ENCODE measurements at regions not wholly inside any gene's neighbourhood (a gene's known extent, or its start where the extent isn't known, plus 50 kb on each side); places are given as distances from the start of the nearest gene placed in this dataset.

GRCh38 chr11:96905663-96906062 lies 515.9 kb downstream of the JRKL start:
- H3F3A ChIP-seq (ENCODE audit: insufficient read depth, low read length) = no peaks in the 10 kb centered on the region
- H3K79me2 ChIP-seq (ENCODE audit: insufficient read depth, low read length) = no peaks in the 10 kb centered on the region
- no peaks in the 10 kb centered on the region for H3K9me2 ChIP-seq (ENCODE audit: low read depth, low read length)
- no peaks in the 10 kb centered on the region for H4K20me1 ChIP-seq (ENCODE audit: insufficient read depth, low read length)
- TF ChIP-seq CTCF (IDR thresholded peaks at IDR 0.05; ENCODE audit: low read length) = no peak
- no peak for TF ChIP-seq EZH2 (IDR thresholded peaks at IDR 0.05; ENCODE audit: borderline replicate concordance, low read length)
- H3K36me3 ChIP-seq (ENCODE audit: insufficient read depth, low read length) = no peaks in the 10 kb centered on the region
- no peak overlapping the region for H3K4me3 ChIP-seq (ENCODE audit: low read depth, low read length, poor library complexity, severe bottlenecking)
- no peaks in the 10 kb centered on the region for H3K27me3 ChIP-seq (ENCODE audit: insufficient read depth, low read length)
- H3K27ac ChIP-seq (ENCODE audit: low read depth, low read length, poor library complexity, severe bottlenecking) = no peak overlapping the region
- H3K9ac ChIP-seq (ENCODE audit: low read length) = no peak overlapping the region
- no peak overlapping the region for H2AFZ ChIP-seq (ENCODE audit: low read length)
- no peak overlapping the region for H3K4me2 ChIP-seq (ENCODE audit: low read length)
- no peaks in the 10 kb centered on the region for H3K9me3 ChIP-seq (ENCODE audit: low read length)
- no peaks in the 10 kb centered on the region for H3K4me1 ChIP-seq (ENCODE audit: insufficient read depth, low read length, severe bottlenecking)

DNA sequence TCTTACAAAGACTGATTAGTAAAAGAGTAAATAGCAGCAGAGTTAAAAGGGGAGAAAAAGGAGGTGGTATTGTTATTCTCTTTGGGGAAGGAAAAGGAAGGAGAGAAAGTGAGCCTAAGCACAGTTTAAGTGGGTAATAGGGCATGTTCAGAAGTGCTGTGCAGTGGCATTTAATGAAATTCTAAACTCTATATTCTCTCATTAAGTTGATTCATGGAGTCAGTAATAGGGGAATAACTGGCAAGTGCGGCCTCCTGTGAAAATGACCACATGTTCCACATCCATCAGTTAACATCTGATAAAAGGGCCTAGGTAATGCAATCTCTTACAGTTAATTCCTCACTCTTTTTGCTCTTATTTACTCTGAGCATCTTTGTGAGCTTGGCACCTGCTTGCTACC lies 516.7 kb downstream of the JRKL start:
- H2AFZ ChIP-seq (ENCODE audit: low read length) = no peak overlapping the region
- no peaks in the 10 kb centered on the region for H3K9me2 ChIP-seq (ENCODE audit: low read depth, low read length)
- H3K36me3 ChIP-seq (ENCODE audit: insufficient read depth, low read length) = no peaks in the 10 kb centered on the region
- H3K79me2 ChIP-seq (ENCODE audit: insufficient read depth, low read length) = no peaks in the 10 kb centered on the region
- TF ChIP-seq CTCF (IDR thresholded peaks at IDR 0.05; ENCODE audit: low read length) (no peak), EZH2 (IDR thresholded peaks at IDR 0.05; ENCODE audit: borderline replicate concordance, low read length) (no peak)
- H3K27me3 ChIP-seq (ENCODE audit: insufficient read depth, low read length) = no peaks in the 10 kb centered on the region
- no peaks in the 10 kb centered on the region for H3K9me3 ChIP-seq (ENCODE audit: low read length)
- H3K9ac ChIP-seq (ENCODE audit: low read length) = no peak overlapping the region
- no peaks in the 10 kb centered on the region for H4K20me1 ChIP-seq (ENCODE audit: insufficient read depth, low read length)
- H3K4me1 ChIP-seq (ENCODE audit: insufficient read depth, low read length, severe bottlenecking) = no peaks in the 10 kb centered on the region
- no peaks in the 10 kb centered on the region for H3F3A ChIP-seq (ENCODE audit: insufficient read depth, low read length)
- no peak overlapping the region for H3K4me3 ChIP-seq (ENCODE audit: low read depth, low read length, poor library complexity, severe bottlenecking)
- H3K4me2 ChIP-seq (ENCODE audit: low read length) = no peak overlapping the region
- H3K27ac ChIP-seq (ENCODE audit: low read depth, low read length, poor library complexity, severe bottlenecking) = no peak overlapping the region

GRCh38 chr11:96925862-96926261 lies 536.0 kb downstream of the JRKL start:
- Histone ChIP-seq H3K9me2 (ENCODE audit: low read depth, low read length) (no peaks in the 10 kb centered on the region), H3K4me2 (ENCODE audit: low read length) (no peak overlapping the region), H2AFZ (ENCODE audit: low read length) (no peak overlapping the region), H3K9me3 (ENCODE audit: low read length) (no peaks in the 10 kb centered on the region), H3K9ac (ENCODE audit: low read length) (no peak overlapping the region), H3K27ac (ENCODE audit: low read depth, low read length, poor library complexity, severe bottlenecking) (no peak overlapping the region), H3F3A (ENCODE audit: insufficient read depth, low read length) (no peaks in the 10 kb centered on the region), H4K20me1 (ENCODE audit: insufficient read depth, low read length) (no peaks in the 10 kb centered on the region), H3K4me3 (ENCODE audit: low read depth, low read length, poor library complexity, severe bottlenecking) (no peak overlapping the region), H3K36me3 (ENCODE audit: insufficient read depth, low read length) (no peaks in the 10 kb centered on the region), H3K79me2 (ENCODE audit: insufficient read depth, low read length) (0 out of 2 replicates have a peak, but pooled peaks cover 3% of the 10 kb centered on the region), H3K4me1 (ENCODE audit: insufficient read depth, low read length, severe bottlenecking) (no peaks in the 10 kb centered on the region), H3K27me3 (ENCODE audit: insufficient read depth, low read length) (no peaks in the 10 kb centered on the region)
- TF ChIP-seq EZH2 (IDR thresholded peaks at IDR 0.05; ENCODE audit: borderline replicate concordance, low read length) = no peak
- TF ChIP-seq CTCF (IDR thresholded peaks at IDR 0.05; ENCODE audit: low read length) = no peak
